H9 (cell line): ENCODE measurements at regions not wholly inside any gene's neighbourhood (a gene's known extent, or its start where the extent isn't known, plus 50 kb on each side); places are given as distances from the start of the nearest gene placed in this dataset.

ENCODE experiments used
- DNase-seq: peaks from one replicate; pipeline ENCODE4 v3.0.0-alpha.2; 2017
- H2AFZ ChIP-seq: one replicate; pipeline ENCODE4 v1.6.1; 2013; ENCODE audit warnings: mild to moderate bottlenecking, low read length, control low read depth, moderate library complexity
- H2AK5ac ChIP-seq: 2 replicates; pipeline ENCODE4 v1.6.1; 2013; ENCODE audit warnings: low read length, control low read depth, mixed read lengths; ENCODE audit not compliant: insufficient read length
- H2BK120ac ChIP-seq: one replicate; pipeline ENCODE4 v1.6.1; 2013; ENCODE audit warnings: low read depth, mild to moderate bottlenecking, low read length, control low read depth, inconsistent platforms; ENCODE audit not compliant: poor library complexity, severe bottlenecking
- H2BK12ac ChIP-seq: 2 replicates; pipeline ENCODE4 v1.6.1; 2013; ENCODE audit warnings: low read length, control low read depth, mixed read lengths, low read depth; ENCODE audit not compliant: insufficient read length
- H2BK15ac ChIP-seq: 2 replicates; pipeline ENCODE4 v1.6.1; 2013; ENCODE audit warnings: low read depth, low read length, control low read depth
- H2BK20ac ChIP-seq: one replicate; pipeline ENCODE4 v1.6.1; 2013; ENCODE audit warnings: low read depth, mild to moderate bottlenecking, low read length, control low read depth, inconsistent platforms; ENCODE audit not compliant: poor library complexity, severe bottlenecking
- H2BK5ac ChIP-seq: 2 replicates; pipeline ENCODE4 v1.6.1; 2013; ENCODE audit warnings: low read length, control low read depth, mixed read lengths; ENCODE audit not compliant: insufficient read length
- H3K14ac ChIP-seq: 2 replicates; pipeline ENCODE4 v1.6.1; 2013; ENCODE audit warnings: low read length, control low read depth; ENCODE audit not compliant: insufficient read depth
- H3K18ac ChIP-seq: 2 replicates; pipeline ENCODE4 v1.6.1; 2013; ENCODE audit warnings: low read depth, mild to moderate bottlenecking, mixed read lengths, low read length, control low read depth; ENCODE audit not compliant: insufficient read length
- H3K23ac ChIP-seq: 2 replicates; pipeline ENCODE4 v1.6.1; 2013; ENCODE audit warnings: low read length, control low read depth, mixed read lengths, low read depth; ENCODE audit not compliant: insufficient read length
- H3K23me2 ChIP-seq: 2 replicates; pipeline ENCODE4 v1.6.1; 2013; ENCODE audit warnings: low read depth, mild to moderate bottlenecking, mixed read lengths, low read length, control low read depth; ENCODE audit not compliant: insufficient read length, poor library complexity, severe bottlenecking
- H3K27ac ChIP-seq: 2 replicates; pipeline ENCODE4 v1.5.1; 2013; ENCODE audit warnings: low read length, control low read depth, mixed read lengths, low read depth; ENCODE audit not compliant: insufficient read length
- H3K27me3 ChIP-seq: 2 replicates; pipeline ENCODE4 v1.6.1; 2013; ENCODE audit warnings: low read length, control low read depth, inconsistent platforms; ENCODE audit not compliant: insufficient read depth
- H3K4ac ChIP-seq: 2 replicates; pipeline ENCODE4 v1.6.1; 2013; ENCODE audit warnings: low read depth, mild to moderate bottlenecking, control low read depth, inconsistent platforms, low read length, moderate library complexity
- H3K4me1 ChIP-seq: 2 replicates; pipeline ENCODE4 v1.6.1; 2013; ENCODE audit warnings: low read length, control low read depth, inconsistent platforms; ENCODE audit not compliant: insufficient read depth
- H3K4me2 ChIP-seq: 2 replicates; pipeline ENCODE4 v1.6.1; 2013; ENCODE audit warnings: low read length, control low read depth, mixed read lengths; ENCODE audit not compliant: insufficient read length, insufficient read depth
- H3K56ac ChIP-seq: 2 replicates; pipeline ENCODE4 v1.6.1; 2013; ENCODE audit warnings: low read depth, mild to moderate bottlenecking, mixed read lengths, low read length, control low read depth; ENCODE audit not compliant: insufficient read length
- H3K79me1 ChIP-seq: 2 replicates; pipeline ENCODE4 v1.6.1; 2013; ENCODE audit warnings: low read depth, mild to moderate bottlenecking, moderate library complexity, low read length, control low read depth, inconsistent platforms; ENCODE audit not compliant: insufficient read depth, poor library complexity, severe bottlenecking
- H3K79me2 ChIP-seq: 2 replicates; pipeline ENCODE4 v1.6.1; 2013; ENCODE audit warnings: low read length, control low read depth, inconsistent platforms; ENCODE audit not compliant: insufficient read depth
- H3K9ac ChIP-seq: 2 replicates; pipeline ENCODE4 v1.6.1; 2013; ENCODE audit warnings: low read length, control low read depth, mixed read lengths; ENCODE audit not compliant: insufficient read length; ENCODE audit errors: extremely low read depth
- H3K9me3 ChIP-seq: one replicate; pipeline ENCODE4 v1.6.1; 2013; ENCODE audit warnings: low read depth, low read length, inconsistent platforms; ENCODE audit not compliant: control insufficient read depth
- H3T11ph ChIP-seq: one replicate; pipeline ENCODE4 v1.6.1; 2013; ENCODE audit warnings: mild to moderate bottlenecking, low read length, control low read depth, inconsistent platforms
- H4K20me1 ChIP-seq: one replicate; pipeline ENCODE4 v1.6.1; 2013; ENCODE audit not compliant: control insufficient read depth, insufficient read length, insufficient read depth
- H4K5ac ChIP-seq: 2 replicates; pipeline ENCODE4 v1.6.1; 2013; ENCODE audit warnings: low read depth, mild to moderate bottlenecking, mixed read lengths, low read length, control low read depth; ENCODE audit not compliant: insufficient read length
- H4K8ac ChIP-seq: replicated peaks from 2 replicates; pipeline ENCODE4 v1.6.1; 2013; ENCODE audit warnings: low read length, control low read depth, mixed read lengths, low read depth; ENCODE audit not compliant: insufficient read length
- H4K91ac ChIP-seq: 2 replicates; pipeline ENCODE4 v1.6.1; 2013; ENCODE audit warnings: low read depth, mild to moderate bottlenecking, moderate library complexity, mixed read lengths, low read length, control low read depth; ENCODE audit not compliant: insufficient read length
- H3K27ac Mint-ChIP-seq, 3 experiments: 2 replicates in 2 of 3; 3 replicates in 1 of 3; pipeline ENCODE4 v1.8.0; 2020 to 2021; ENCODE audit warnings: mixed read lengths in 3 of 3, mild to moderate bottlenecking in 1 of 3, moderate library complexity in 1 of 3
- H3K27me3 Mint-ChIP-seq: 2 replicates; pipeline ENCODE4 v1.8.0; 2021; ENCODE audit warnings: low read depth, mild to moderate bottlenecking, moderate library complexity, mixed read lengths
- H3K36me3 Mint-ChIP-seq, 3 experiments: 2 replicates in 2 of 3; 3 replicates in 1 of 3; pipeline ENCODE4 v1.8.0; 2020 to 2021; ENCODE audit warnings: low read depth in 3 of 3, mixed read lengths in 3 of 3; ENCODE audit not compliant: insufficient read depth in 1 of 3
- H3K4me1 Mint-ChIP-seq, 2 experiments: 2 replicates each; pipeline ENCODE4 v1.8.0; 2020; ENCODE audit warnings: mixed read lengths in 2 of 2
- H3K4me3 Mint-ChIP-seq, 2 experiments: 2 replicates in 1 of 2; 3 replicates in 1 of 2; pipeline ENCODE4 v1.8.0; 2020 to 2021; ENCODE audit warnings: mild to moderate bottlenecking in 2 of 2, mixed read lengths in 2 of 2, moderate library complexity in 1 of 2
- H3K9me3 Mint-ChIP-seq, 2 experiments: 2 replicates in 1 of 2; 3 replicates in 1 of 2; pipeline ENCODE4 v1.8.0; 2020; ENCODE audit warnings: mild to moderate bottlenecking in 2 of 2, mixed read lengths in 2 of 2, moderate library complexity in 1 of 2
- CTCF ChIP-seq: fragments of 200-600 bp; sonication (generic); conservative IDR thresholded peaks from 3 replicates; pipeline ENCODE4 v1.8.0; 2021; ENCODE audit warnings: antibody characterized with exemption, mild to moderate bottlenecking
- WGBS: extraction: QIAGEN DNeasy Blood & Tissue Kit; methylation state at CpG from one replicate; pipeline ENCODE4 v1.1.7; 2013; ENCODE audit warnings: missing lambda C conversion rate, low lambda C conversion rate, mixed read lengths; ENCODE audit not compliant: insufficient read length; ENCODE audit errors: extremely low coverage; 5-methylcytosine and 5-hydroxymethylcytosine counted together

GRCh38 chr15:91635080-91635479 is 218.4 kb upstream of the SLCO3A1 start:
- H4K5ac ChIP-seq, result no peak overlapping the region
- Mint-ChIP-seq H3K4me1 (peaks cover 4 to 7% of the 10 kb centered on the region in 2 experiments; a peak in 3 of 4 replicates), H3K4me3 (no peak overlapping the region), H3K27ac (no peak overlapping the region), H3K9me3 (peaks cover 5 to 9% of the 10 kb centered on the region in 2 experiments; a peak in 4 of 5 replicates), H3K36me3 (peaks cover 2 to 4% (median 3%) of the 10 kb centered on the region in 3 experiments; a peak in 4 of 7 replicates), H3K27me3 (no peaks in the 10 kb centered on the region; the same call in 1 of the 2 replicates)
- H3K23ac ChIP-seq, result no peak overlapping the region
- H4K20me1 ChIP-seq, result peaks cover 2% of the 10 kb centered on the region
- H2BK120ac ChIP-seq, result no peak overlapping the region
- no peak overlapping the region for H3K14ac ChIP-seq
- H2BK20ac ChIP-seq, result no peak overlapping the region
- WGBS, result no CpG with 5 or more reads among the region's 2 CpGs
- no peak overlapping the region for H2BK5ac ChIP-seq
- H3K4ac ChIP-seq, result no peak overlapping the region
- H3K79me2 ChIP-seq, result no peaks in the 10 kb centered on the region
- H4K91ac ChIP-seq, result no peak overlapping the region
- H3K27ac ChIP-seq, result no peak overlapping the region
- H3K4me1 ChIP-seq, result no peaks in the 10 kb centered on the region; the same call in 1 of the 2 replicates
- H2AFZ ChIP-seq, result no peak overlapping the region
- no peaks in the 10 kb centered on the region for H3K79me1 ChIP-seq
- no peak overlapping the region for H4K8ac ChIP-seq
- H2AK5ac ChIP-seq, result no peak overlapping the region
- no peak overlapping the region for H3K4me2 ChIP-seq
- no peaks in the 10 kb centered on the region for H3K27me3 ChIP-seq
- H3T11ph ChIP-seq, result no peak overlapping the region
- H3K23me2 ChIP-seq, result no peaks in the 10 kb centered on the region
- H3K18ac ChIP-seq, result no peak overlapping the region
- no peak overlapping the region for H3K9ac ChIP-seq
- no peak for DNase-seq
- no peak overlapping the region for H2BK15ac ChIP-seq
- H2BK12ac ChIP-seq, result no peak overlapping the region
- H3K56ac ChIP-seq, result no peak overlapping the region
- H3K9me3 ChIP-seq, result no peaks in the 10 kb centered on the region
- no peak for TF ChIP-seq CTCF
